ENCODE measurements at regions not wholly inside any gene's neighbourhood (a gene's known extent, or its start where the extent isn't known, plus 50 kb on each side); places are given as distances from the start of the nearest gene placed in this dataset.
"Not testable (repeated sequence)": the region's sequence is repeated elsewhere in the genome, so short reads cannot be mapped to it uniquely, and the experiment has no call there.

DNA sequence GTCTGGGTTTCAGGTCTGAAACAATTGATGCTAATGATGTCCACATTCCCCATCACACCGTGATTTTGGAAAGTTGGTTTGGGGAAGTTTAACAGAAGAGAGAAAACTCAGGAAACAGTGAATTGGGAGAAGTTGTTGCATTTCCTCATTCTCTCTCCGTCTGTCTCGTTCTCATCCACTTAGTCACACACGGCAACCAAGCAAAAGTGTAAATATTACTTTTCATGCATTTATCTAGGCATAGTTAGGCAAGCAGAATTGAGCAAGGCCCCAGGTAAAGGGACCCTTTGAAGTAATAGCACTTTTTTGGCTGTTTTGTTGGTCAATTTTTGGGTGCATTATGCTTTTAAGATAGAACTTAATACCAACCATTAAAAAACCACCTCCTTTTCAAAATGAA lies 137.0 kb upstream of the SULF2 start:
- Histone ChIP-seq H3K27me3 (ENCODE audit: control insufficient read depth, insufficient read depth, low read length) (peaks cover 9% of the 10 kb centered on the region), H3K36me3 (ENCODE audit: control insufficient read depth, insufficient read depth, low read length) (no peaks in the 10 kb centered on the region), H3K4me3 (ENCODE audit: low read depth, low read length) (no peak overlapping the region)
- CTCF ChIA-PET, result no interaction called here
- POLR2A ChIA-PET, result no interaction called here
- no peak for DNase-seq (ENCODE audit: low read depth)
- TF ChIP-seq, protein P1, sequence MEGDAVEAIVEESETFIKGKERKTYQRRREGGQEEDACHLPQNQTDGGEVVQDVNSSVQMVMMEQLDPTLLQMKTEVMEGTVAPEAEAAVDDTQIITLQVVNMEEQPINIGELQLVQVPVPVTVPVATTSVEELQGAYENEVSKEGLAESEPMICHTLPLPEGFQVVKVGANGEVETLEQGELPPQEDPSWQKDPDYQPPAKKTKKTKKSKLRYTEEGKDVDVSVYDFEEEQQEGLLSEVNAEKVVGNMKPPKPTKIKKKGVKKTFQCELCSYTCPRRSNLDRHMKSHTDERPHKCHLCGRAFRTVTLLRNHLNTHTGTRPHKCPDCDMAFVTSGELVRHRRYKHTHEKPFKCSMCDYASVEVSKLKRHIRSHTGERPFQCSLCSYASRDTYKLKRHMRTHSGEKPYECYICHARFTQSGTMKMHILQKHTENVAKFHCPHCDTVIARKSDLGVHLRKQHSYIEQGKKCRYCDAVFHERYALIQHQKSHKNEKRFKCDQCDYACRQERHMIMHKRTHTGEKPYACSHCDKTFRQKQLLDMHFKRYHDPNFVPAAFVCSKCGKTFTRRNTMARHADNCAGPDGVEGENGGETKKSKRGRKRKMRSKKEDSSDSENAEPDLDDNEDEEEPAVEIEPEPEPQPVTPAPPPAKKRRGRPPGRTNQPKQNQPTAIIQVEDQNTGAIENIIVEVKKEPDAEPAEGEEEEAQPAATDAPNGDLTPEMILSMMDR (IDR thresholded peaks at IDR 0.05; ENCODE audit: insufficient read depth, low read depth, low read length), result no peak

GRCh38 chr20:47921829-47922228 lies 136.5 kb upstream of the SULF2 start:
- DNase-seq (ENCODE audit: low read depth); H3K27me3 ChIP-seq (ENCODE audit: control insufficient read depth, insufficient read depth, low read length); H3K4me3 ChIP-seq (ENCODE audit: low read depth, low read length); H3K36me3 ChIP-seq (ENCODE audit: control insufficient read depth, insufficient read depth, low read length); POLR2A ChIA-PET: not testable (repeated sequence)
- CTCF ChIA-PET, result interaction anchor here (1.0 kb wide), 1 partner anchor 8 kb away, joined by 3 read pairs; no protein-coding TSS in a partner anchor

DNA sequence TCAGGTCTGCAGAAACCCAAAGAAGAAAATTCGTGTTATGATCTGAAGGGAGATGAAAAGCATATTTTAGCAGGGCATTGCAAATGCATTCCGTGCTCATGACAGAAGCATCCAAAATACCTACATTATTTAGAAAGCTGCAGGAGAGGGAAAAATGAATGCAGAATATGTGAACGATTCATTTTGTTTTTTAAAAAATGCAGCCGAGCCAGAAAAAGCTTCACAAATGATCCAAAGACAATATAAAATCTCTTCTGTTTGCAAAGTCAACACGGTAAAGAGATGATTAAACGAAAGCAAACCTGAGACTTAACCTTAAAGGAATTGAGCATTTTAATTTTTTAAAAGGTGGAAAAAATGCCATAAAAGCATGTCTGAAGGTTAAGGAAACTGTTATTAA lies 136.1 kb upstream of the SULF2 start:
- DNase-seq (ENCODE audit: low read depth), result no peak
- ChIA-PET CTCF (interaction anchor here (1.0 kb wide), 1 partner anchor 9 kb away, joined by 3 read pairs; no protein-coding TSS in a partner anchor), POLR2A (no interaction called here)
- no peaks in the 10 kb centered on the region for H3K36me3 ChIP-seq (ENCODE audit: control insufficient read depth, insufficient read depth, low read length)
- H3K4me3 ChIP-seq (ENCODE audit: low read depth, low read length), result no peak overlapping the region
- TF ChIP-seq, protein P1 (IDR thresholded peaks at IDR 0.05; ENCODE audit: insufficient read depth, low read depth, low read length), result no peak
- H3K27me3 ChIP-seq (ENCODE audit: control insufficient read depth, insufficient read depth, low read length), result peaks cover 9% of the 10 kb centered on the region

GRCh38 chr20:47917549-47918070 lies 132.3 kb upstream of the SULF2 start:
- ChIA-PET POLR2A (no interaction called here), CTCF (no interaction called here)
- TF ChIP-seq, protein P1 (IDR thresholded peaks at IDR 0.05; ENCODE audit: insufficient read depth, low read depth, low read length), result no peak

DNA sequence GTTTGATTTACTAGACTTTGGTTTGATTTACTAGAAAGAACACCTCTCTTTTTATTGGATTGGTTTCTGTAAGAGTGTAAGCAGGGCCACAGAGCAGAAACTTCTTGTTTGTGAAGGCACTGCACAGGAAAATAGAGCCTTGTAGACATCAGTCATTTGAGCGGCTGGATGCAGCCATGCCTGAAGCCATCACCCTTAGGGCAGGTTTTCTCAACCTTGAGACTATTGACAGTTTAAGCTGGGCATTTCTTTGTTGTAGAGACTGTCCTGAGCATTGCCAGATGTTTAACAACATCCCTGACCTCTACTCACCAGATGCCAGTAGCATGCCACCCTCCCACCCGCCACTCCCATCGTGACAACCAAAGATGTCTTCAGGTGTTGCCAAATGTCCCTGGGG lies 130.2 kb upstream of the SULF2 start:
- ChIA-PET CTCF (no interaction called here), POLR2A (no interaction called here)

More at GRCh38 chr20:47917549-47918070, 132.3 kb upstream of the SULF2 start:
- Histone ChIP-seq H3K4me3 (ENCODE audit: low read depth, low read length) (no peak overlapping the region), H3K27me3 (ENCODE audit: control insufficient read depth, insufficient read depth, low read length) (no peaks in the 10 kb centered on the region; the same call in 1 of the 2 replicates), H3K36me3 (ENCODE audit: control insufficient read depth, insufficient read depth, low read length) (no peaks in the 10 kb centered on the region)
- no peak for DNase-seq (ENCODE audit: low read depth)

More for the DNA sequence above, 130.2 kb upstream of the SULF2 start:
- Histone ChIP-seq H3K4me3 (ENCODE audit: low read depth, low read length) (no peak overlapping the region), H3K36me3 (ENCODE audit: control insufficient read depth, insufficient read depth, low read length) (no peaks in the 10 kb centered on the region), H3K27me3 (ENCODE audit: control insufficient read depth, insufficient read depth, low read length) (no peaks in the 10 kb centered on the region; the same call in none of the 2 replicates)
- no peak for DNase-seq (ENCODE audit: low read depth)
- TF ChIP-seq, protein P1 (IDR thresholded peaks at IDR 0.05; ENCODE audit: insufficient read depth, low read depth, low read length), result no peak
